Naive thymus-derived CD4-positive, alpha-beta T cell (primary cell): ENCODE measurements at regions not wholly inside any gene's neighbourhood (a gene's known extent, or its start where the extent isn't known, plus 50 kb on each side); places are given as distances from the start of the nearest gene placed in this dataset.
"Not testable (repeated sequence)": the region's sequence is repeated elsewhere in the genome, so short reads cannot be mapped to it uniquely, and the experiment has no call there.

ENCODE experiments used
- ATAC-seq: fragments of 150-1000 bp; cut with Tn5 transposase; 2 replicates; pipeline ENCODE4 v1.10.0; 2021; ENCODE audit warnings: mild to moderate bottlenecking, moderate library complexity
- CTCF ChIA-PET: fragments of 350-600 bp; sonication (Branson Sonifier 250); formaldehyde crosslinking; loops from one replicate; lab custom pipeline; 2021; ENCODE audit warnings: antibody characterized with exemption; lab: Charles Lee
- POLR2A ChIA-PET: fragments of 350-600 bp; sonication (Branson Sonifier 250); formaldehyde crosslinking; loops from one replicate; lab custom pipeline; 2021; ENCODE audit warnings: antibody characterized with exemption, inconsistent platforms; lab: Charles Lee
- DNase-seq, 9 donors: peaks; one replicate each; pipeline versions ENCODE4 v3.0.0 to v3.0.0-alpha.2; 2020 to 2022; ENCODE audit warnings: mixed read lengths in 1 of 9
- H3K27ac ChIP-seq: one replicate; pipeline ENCODE4 v1.7.0; 2013; ENCODE audit warnings: mild to moderate bottlenecking, low read depth, low read length, moderate library complexity
- H3K27me3 ChIP-seq, 2 donors: one replicate each; pipeline ENCODE4 v1.7.0; 2013; ENCODE audit warnings: low read length in 2 of 2, mild to moderate bottlenecking in 2 of 2, moderate library complexity in 2 of 2; ENCODE audit not compliant: control insufficient read depth in 2 of 2, insufficient read depth in 2 of 2
- H3K36me3 ChIP-seq, 3 experiments: 1 replicate in 2 of 3; 2 replicates in 1 of 3; pipeline ENCODE4 v1.7.0; 2013; ENCODE audit warnings: low read length in 3 of 3, mild to moderate bottlenecking in 3 of 3, moderate library complexity in 1 of 3; ENCODE audit not compliant: insufficient read depth in 3 of 3, control insufficient read depth in 2 of 3
- H3K4me1 ChIP-seq, 2 donors: one replicate each; pipeline ENCODE4 v1.7.0; 2013; ENCODE audit warnings: low read length in 2 of 2, mild to moderate bottlenecking in 2 of 2, moderate library complexity in 1 of 2; ENCODE audit not compliant: control insufficient read depth in 2 of 2, insufficient read depth in 2 of 2
- H3K4me3 ChIP-seq: 2 replicates; pipeline ENCODE4 v1.7.0; 2013; ENCODE audit warnings: mild to moderate bottlenecking, low read length
- H3K9me3 ChIP-seq, 3 experiments: 1 replicate in 2 of 3; 2 replicates in 1 of 3; pipeline ENCODE4 v1.7.0; 2013; ENCODE audit warnings: low read length in 3 of 3; ENCODE audit not compliant: control insufficient read depth in 2 of 3
- H3K27ac Mint-ChIP-seq, 9 donors: one replicate each; pipeline ENCODE4 v1.8.0; 2020 to 2022; ENCODE audit warnings: mixed read lengths in 9 of 9, mild to moderate bottlenecking in 8 of 9, moderate library complexity in 5 of 9, inconsistent platforms in 2 of 9
- H3K27me3 Mint-ChIP-seq, 5 donors: one replicate each; pipeline ENCODE4 v1.8.0; 2021 to 2022; ENCODE audit warnings: mixed read lengths in 5 of 5, mild to moderate bottlenecking in 1 of 5
- H3K36me3 Mint-ChIP-seq, 5 donors: one replicate each; pipeline ENCODE4 v1.8.0; 2020 to 2022; ENCODE audit warnings: mixed read lengths in 5 of 5, mild to moderate bottlenecking in 3 of 5, inconsistent platforms in 1 of 5
- H3K4me1 Mint-ChIP-seq, 7 donors: one replicate each; pipeline ENCODE4 v1.8.0; 2020 to 2022; ENCODE audit warnings: mixed read lengths in 7 of 7, mild to moderate bottlenecking in 3 of 7, inconsistent platforms in 1 of 7
- H3K4me3 Mint-ChIP-seq, 10 donors: one replicate each; pipeline ENCODE4 v1.8.0; 2020 to 2022; ENCODE audit warnings: mild to moderate bottlenecking in 10 of 10, mixed read lengths in 10 of 10, moderate library complexity in 6 of 10, inconsistent platforms in 2 of 10
- H3K9me3 Mint-ChIP-seq, 11 donors: one replicate each; pipeline ENCODE4 v1.8.0; 2020 to 2022; ENCODE audit warnings: mixed read lengths in 11 of 11, mild to moderate bottlenecking in 4 of 11, inconsistent platforms in 1 of 11, moderate library complexity in 1 of 11
- intact Hi-C, 2 donors: fragments of 100-400 bp; cut with micrococcal nuclease; formaldehyde crosslinking; loops; one replicate each; pipeline ENCODE4 v1.15.1; 2023

GRCh38 chr9:36499174-36499890 lies 73.4 kb upstream of the MELK start:
- Mint-ChIP-seq H3K36me3 (no peaks in the 10 kb centered on the region), H3K27me3 (no peaks in the 10 kb centered on the region), H3K4me3 (no peak overlapping the region), H3K27ac (peak overlapping the region in 2 of 9 donors; percentile 49 to 74), H3K4me1 (peaks cover 18 to 61% (median 42%) of the 10 kb centered on the region in 7 donors), H3K9me3 (peaks cover 0 to 6% (median 0%) of the 10 kb centered on the region in 11 donors)
- DNase-seq (no peak), ATAC-seq (no peak)
- no peaks in the 10 kb centered on the region for H3K9me3 ChIP-seq
- no peak overlapping the region for H3K4me3 ChIP-seq
- intact Hi-C loops = no loop called here
- no peak overlapping the region for H3K27ac ChIP-seq
- ChIA-PET CTCF (interaction anchor here (1.6 kb wide), 1 partner anchor 92 kb away, joined by 5 read pairs; no protein-coding TSS in a partner anchor), POLR2A (interaction anchor here (0.6 to 2.0 kb wide), 2 partner anchors 10 to 23 kb away, joined by 6 to 12 read pairs; no protein-coding TSS in a partner anchor)
- no peaks in the 10 kb centered on the region for H3K36me3 ChIP-seq
- no peaks in the 10 kb centered on the region for H3K27me3 ChIP-seq
- H3K4me1 ChIP-seq = peaks cover under 1 to 15% of the 10 kb centered on the region in 2 donors

DNA sequence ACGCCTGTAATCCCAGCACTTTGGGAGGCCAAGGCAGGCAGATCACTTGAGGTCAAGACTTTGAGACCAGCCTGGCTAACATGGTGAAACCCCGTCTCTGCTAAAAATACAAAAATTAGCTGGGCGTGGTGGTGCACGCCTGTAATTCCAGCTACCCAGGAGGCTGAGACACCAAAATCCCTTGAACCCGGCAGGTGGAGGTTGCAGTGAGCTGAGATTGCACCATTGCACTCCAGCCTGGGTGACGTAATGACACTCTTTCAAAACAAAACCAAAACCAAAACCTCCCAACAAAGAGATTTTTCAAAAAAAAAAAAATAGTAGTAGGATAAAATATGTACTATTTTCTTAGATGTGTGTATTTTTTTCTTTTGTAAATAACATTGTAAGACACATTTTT lies 79.1 kb upstream of the MELK start:
- peaks cover 31 to 67% (median 57%) of the 10 kb centered on the region in 7 donors for H3K4me1 Mint-ChIP-seq
- peak overlapping the region; percentile 66 to 88 (median 80) for H3K4me3 Mint-ChIP-seq
- POLR2A ChIA-PET, H3K9me3 Mint-ChIP-seq, H3K36me3 Mint-ChIP-seq, H3K27me3 ChIP-seq, H3K36me3 ChIP-seq, H3K9me3 ChIP-seq, H3K27me3 Mint-ChIP-seq: not testable (repeated sequence)
- intact Hi-C loops = loop anchor here in 1 of 2 donors (1.0 kb wide), 1 partner anchor 11 kb away; no protein-coding TSS in a partner anchor
- H3K27ac ChIP-seq = peak overlapping the region; percentile 46
- H3K4me1 ChIP-seq = peaks cover 29 to 31% of the 10 kb centered on the region in 2 donors
- peak overlapping the region; percentile 73 to 96 (median 86) for H3K27ac Mint-ChIP-seq
- DNase-seq = peak in 8 of 9 donors; percentile 30 to 73 (median 65)
- CTCF ChIA-PET = interaction anchor here (0.6 to 0.7 kb wide), 2 partner anchors 11 to 44 kb away, joined by 3 to 6 read pairs; no protein-coding TSS in a partner anchor
- peak overlapping the region; percentile 45 for H3K4me3 ChIP-seq
- peak; percentile 58 for ATAC-seq

GRCh38 chr9:36492865-36493264 lies 79.8 kb upstream of the MELK start:
- H3K9me3 ChIP-seq = no peaks in the 10 kb centered on the region

DNA sequence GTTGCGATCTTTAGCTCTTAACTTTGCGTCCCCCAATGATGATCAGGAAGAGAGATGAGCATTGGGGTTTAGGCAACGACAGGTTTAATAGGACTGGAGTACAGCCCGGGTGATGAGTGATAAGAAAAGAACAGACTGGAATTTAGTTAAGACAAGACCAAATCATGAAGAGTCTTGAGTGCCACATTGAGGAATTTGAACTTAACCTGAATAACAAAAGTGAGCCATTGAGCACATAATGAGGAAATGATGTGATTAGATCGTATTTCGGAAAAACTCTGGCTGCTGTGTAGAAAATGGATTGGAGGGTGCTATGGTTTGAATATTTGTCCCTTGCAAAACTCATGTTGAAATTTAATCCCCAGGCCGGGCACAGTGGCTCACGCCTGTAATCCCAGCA lies 83.2 kb upstream of the MELK start:
- H3K27ac Mint-ChIP-seq = peak overlapping the region; percentile 95 to 100 (median 98)
- ATAC-seq = no peak
- Histone ChIP-seq H3K36me3 (peaks cover 0 to 5% (median 0%) of the 10 kb centered on the region in 3 experiments), H3K27ac (peak overlapping the region; percentile 96), H3K9me3 (no peaks in the 10 kb centered on the region), H3K4me3 (no peak overlapping the region), H3K27me3 (no peaks in the 10 kb centered on the region), H3K4me1 (peaks cover 43 to 47% of the 10 kb centered on the region in 2 donors)
- H3K36me3 Mint-ChIP-seq = peaks cover 0 to 7% (median 0%) of the 10 kb centered on the region in 5 donors
- peaks cover 49 to 77% (median 63%) of the 10 kb centered on the region in 7 donors for H3K4me1 Mint-ChIP-seq
- intact Hi-C loops = loop anchor here (5.0 kb wide), 2 partner anchors 232 to 347 kb away; partner anchors contain the start of gene GNE (in 1 of the 2)
- peak overlapping the region in 9 of 10 donors; percentile 46 to 99 (median 92) for H3K4me3 Mint-ChIP-seq
- POLR2A ChIA-PET = interaction anchor here (2.5 to 5.3 kb wide), 4 partner anchors 9 to 31 kb away, joined by 12 to 62 read pairs (median 32); no protein-coding TSS in a partner anchor
- H3K9me3 Mint-ChIP-seq = peaks cover 0 to under 1% (median 0%) of the 10 kb centered on the region in 11 donors
- DNase-seq = no peak
- CTCF ChIA-PET = interaction anchor here (1.3 to 2.1 kb wide), 2 partner anchors 12 to 82 kb away, joined by 4 to 11 read pairs; no protein-coding TSS in a partner anchor
- no peaks in the 10 kb centered on the region for H3K27me3 Mint-ChIP-seq

More at GRCh38 chr9:36492865-36493264, 79.8 kb upstream of the MELK start:
- ATAC-seq (peak; percentile 79), DNase-seq (peak in 7 of 9 donors; percentile 61 to 80 (median 74))
- ChIA-PET POLR2A (interaction anchor here (1.0 to 2.1 kb wide), 4 partner anchors 8 to 29 kb away, joined by 3 to 6 read pairs (median 4); no protein-coding TSS in a partner anchor), CTCF (interaction anchor here (1.3 kb wide), 1 partner anchor 11 kb away, joined by 3 read pairs; no protein-coding TSS in a partner anchor)
- H3K4me1 Mint-ChIP-seq = peaks cover 36 to 74% (median 61%) of the 10 kb centered on the region in 7 donors
- H3K27ac Mint-ChIP-seq = peak overlapping the region; percentile 33 to 92 (median 80)
- H3K27me3 Mint-ChIP-seq = no peaks in the 10 kb centered on the region
- Histone ChIP-seq H3K4me1 (peaks cover 36% of the 10 kb centered on the region in 2 donors), H3K4me3 (peak overlapping the region; percentile 2), H3K36me3 (no peaks in the 10 kb centered on the region), H3K27me3 (no peaks in the 10 kb centered on the region), H3K27ac (peak overlapping the region; percentile 46)
- peaks cover 0 to 5% (median 0%) of the 10 kb centered on the region in 11 donors for H3K9me3 Mint-ChIP-seq
- H3K4me3 Mint-ChIP-seq = peak overlapping the region; percentile 61 to 85 (median 79)
- H3K36me3 Mint-ChIP-seq = no peaks in the 10 kb centered on the region
- intact Hi-C loops = loop anchor here in 1 of 2 donors (1.0 kb wide), 1 partner anchor 11 kb away; no protein-coding TSS in a partner anchor

DNA sequence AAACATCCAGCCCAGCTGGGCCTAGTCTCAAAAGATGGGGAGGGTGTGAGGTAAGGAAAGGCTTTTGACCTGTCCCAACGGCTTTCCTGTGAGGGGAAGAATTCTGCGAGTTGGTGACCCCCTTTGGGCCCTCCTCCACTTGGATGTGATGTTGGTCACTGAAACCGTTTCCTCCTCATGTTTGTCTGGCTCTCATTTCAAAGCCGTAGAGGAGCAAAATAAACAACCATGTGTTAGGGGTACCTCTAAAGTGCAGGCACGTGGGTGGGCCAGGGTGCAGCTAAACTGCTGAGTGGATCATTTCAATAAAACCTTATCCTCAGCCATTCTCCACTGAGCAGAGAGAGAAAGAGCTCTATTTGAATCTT lies 84.3 kb upstream of the MELK start:
- peak overlapping the region; percentile 87 to 99 (median 96) for H3K4me3 Mint-ChIP-seq
- H3K4me1 Mint-ChIP-seq = peaks cover 39 to 77% (median 64%) of the 10 kb centered on the region in 7 donors

More for the DNA sequence above, 84.3 kb upstream of the MELK start:
- peaks cover 37 to 40% of the 10 kb centered on the region in 2 donors for H3K4me1 ChIP-seq
- Mint-ChIP-seq H3K36me3 (peaks cover 0 to 9% (median 0%) of the 10 kb centered on the region in 5 donors), H3K27ac (peak overlapping the region; percentile 95 to 100 (median 98)), H3K27me3 (no peaks in the 10 kb centered on the region), H3K9me3 (no peaks in the 10 kb centered on the region)
- DNase-seq (no peak), ATAC-seq (no peak)
- no peaks in the 10 kb centered on the region for H3K9me3 ChIP-seq
- H3K36me3 ChIP-seq = peaks cover 0 to 5% (median 0%) of the 10 kb centered on the region in 3 experiments
- H3K27ac ChIP-seq = peak overlapping the region; percentile 96
- ChIA-PET CTCF (interaction anchor here (1.1 to 2.1 kb wide), 7 partner anchors 13 to 83 kb away, joined by 3 to 11 read pairs (median 4); no protein-coding TSS in a partner anchor), POLR2A (interaction anchor here (0.7 to 5.3 kb wide), 16 partner anchors 8 to 260 kb away, joined by 3 to 62 read pairs (median 6); partner anchors contain the start of gene RNF38)
- intact Hi-C loops = loop anchor here (1.0 to 5.0 kb wide), 4 partner anchors 30 to 346 kb away; partner anchors contain the start of gene GNE (in 1 of the 2)
- H3K27me3 ChIP-seq = no peaks in the 10 kb centered on the region
- peak overlapping the region; percentile 77 for H3K4me3 ChIP-seq
